ENCODE measurements at regions not wholly inside any gene's neighbourhood (a gene's known extent, or its start where the extent isn't known, plus 50 kb on each side); places are given as distances from the start of the nearest gene placed in this dataset.
"Not testable (repeated sequence)": the region's sequence is repeated elsewhere in the genome, so short reads cannot be mapped to it uniquely, and the experiment has no call there.

- DNase-seq: no peak
These were observed 1218.9 kb downstream of the DSC3 start for GRCh38 chr18:29823671-29824070.

DNA sequence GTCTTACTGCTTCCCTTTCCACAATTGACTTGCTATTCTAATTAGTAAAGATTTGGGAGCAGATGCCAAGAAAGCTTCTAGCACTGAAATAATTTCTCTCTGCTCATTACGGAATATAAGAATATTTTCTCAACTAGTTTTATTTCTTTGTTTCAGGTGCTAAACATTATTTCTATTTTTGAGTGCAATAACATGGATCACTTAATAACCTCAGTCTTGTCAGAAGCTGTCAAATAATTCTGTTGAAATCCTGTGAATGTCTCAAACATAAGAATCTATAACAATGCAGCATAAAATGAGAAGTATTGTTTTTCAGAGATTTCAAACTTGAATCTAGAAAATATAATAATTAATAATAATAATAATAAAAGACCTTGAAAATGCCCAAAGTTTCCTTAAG is 1221.0 kb downstream of the DSC3 start:
- DNase-seq: no peak

GRCh38 chr18:29811519-29811918 is 1231.0 kb downstream of the DSC3 start:
- no peak for DNase-seq

DNA sequence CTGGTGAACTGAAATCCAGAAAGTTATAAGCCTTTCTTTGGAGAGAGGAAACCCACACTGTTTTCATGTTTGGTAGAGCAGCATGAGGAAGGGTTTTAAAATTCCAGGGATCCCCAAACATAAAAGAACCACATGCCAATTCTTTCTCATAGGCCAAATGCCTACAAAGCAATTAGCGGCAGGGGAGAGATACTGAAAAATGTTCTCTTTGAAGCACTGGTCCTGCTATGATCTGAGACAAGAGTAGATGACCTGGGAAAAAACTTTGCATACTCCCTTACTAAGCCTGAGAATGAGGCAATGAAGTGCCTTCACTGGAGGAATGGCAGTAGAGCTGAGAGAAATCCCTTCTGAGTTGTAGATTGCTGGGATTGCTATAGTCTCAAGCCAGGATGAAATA is 1261.7 kb downstream of the DSC3 start:
- no peak for DNase-seq

DNA sequence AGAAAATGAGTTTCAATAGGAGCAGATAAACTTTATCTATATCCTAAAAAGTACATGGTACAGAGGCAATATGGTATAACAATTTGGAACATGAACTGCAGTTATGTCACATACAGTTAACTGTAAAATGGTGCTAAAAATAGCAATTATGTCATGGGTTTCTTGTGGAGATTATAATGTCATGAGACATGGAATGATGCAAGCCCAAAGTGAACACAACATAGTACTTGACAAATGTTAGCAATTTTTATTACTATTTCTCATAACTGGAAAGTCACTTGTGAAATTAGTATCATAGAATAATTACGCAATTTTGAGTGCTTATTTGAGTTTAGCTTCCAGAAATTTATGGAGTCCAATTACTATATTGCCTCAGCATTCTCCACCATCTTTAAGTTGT is 1263.4 kb downstream of the DSC3 start:
- no peak for DNase-seq

DNA sequence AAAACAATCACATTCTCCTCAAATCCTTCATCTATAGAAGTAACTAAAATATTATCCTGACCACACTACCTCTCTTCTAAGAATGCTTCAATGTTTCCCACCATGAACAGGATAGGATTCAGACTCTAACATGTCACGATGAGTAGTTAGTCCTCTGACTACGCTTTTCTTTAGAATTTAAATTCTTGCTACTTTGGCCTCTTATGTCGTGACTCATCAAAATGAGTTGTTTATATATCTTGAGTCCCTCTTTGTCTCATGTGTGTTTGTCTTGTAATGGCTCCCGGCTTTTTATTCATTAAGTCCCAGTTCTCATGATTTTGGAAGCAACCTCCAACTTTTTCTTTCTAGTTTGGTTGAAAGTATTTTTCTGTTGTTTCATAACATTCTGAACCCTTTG is 1289.2 kb downstream of the DSC3 start:
- DNase-seq: no peak

DNA sequence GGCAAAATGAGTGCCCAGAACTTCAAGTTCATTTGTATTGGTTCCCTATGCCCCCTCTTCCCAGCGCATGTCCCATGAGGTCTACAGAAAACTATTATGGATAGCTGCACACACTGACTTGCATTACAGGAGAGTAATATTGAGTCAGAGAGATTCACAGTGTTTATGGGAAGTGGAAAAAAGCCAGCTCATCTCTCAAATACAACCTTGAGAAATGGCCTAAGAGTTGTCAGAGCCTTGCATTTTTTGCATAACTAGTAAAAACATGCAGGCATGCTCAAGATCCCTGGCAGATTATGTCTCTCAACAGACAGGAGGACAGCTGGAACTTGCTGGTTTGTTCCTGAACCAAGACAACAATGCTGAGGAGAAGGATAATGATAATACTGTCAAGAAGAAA is 1292.8 kb downstream of the DSC3 start:
- no peak for DNase-seq

DNA sequence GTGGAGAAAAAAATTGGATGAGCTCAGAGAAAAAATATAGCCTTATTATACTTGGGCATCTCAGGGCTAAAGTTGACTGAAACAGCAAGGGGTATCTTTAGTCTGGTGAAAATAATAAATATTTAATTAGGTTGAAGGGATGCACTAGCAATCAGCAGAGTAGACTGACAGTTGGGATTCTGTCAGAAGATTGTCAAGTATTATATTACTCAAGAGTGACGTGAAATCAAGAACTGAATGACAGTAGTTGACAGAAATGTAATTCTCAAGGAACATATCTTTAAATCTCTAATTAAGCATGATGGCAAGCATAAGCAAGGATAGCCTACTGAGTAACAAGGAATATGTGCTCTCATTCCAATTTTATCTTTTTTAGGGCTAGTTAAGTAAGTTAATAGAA is 1301.1 kb downstream of the DSC3 start:
- no peak for DNase-seq

GRCh38 chr18:29737620-29738019 is 1304.9 kb downstream of the DSC3 start:
- no peak for DNase-seq

- no peak for DNase-seq
These were observed 1305.4 kb downstream of the DSC3 start for GRCh38 chr18:29737190-29737589.

GRCh38 chr18:29730073-29730472 is 1312.5 kb downstream of the DSC3 start:
- no peak for DNase-seq

GRCh38 chr18:29726646-29727045 is 1315.9 kb downstream of the DSC3 start:
- no peak for DNase-seq

DNA sequence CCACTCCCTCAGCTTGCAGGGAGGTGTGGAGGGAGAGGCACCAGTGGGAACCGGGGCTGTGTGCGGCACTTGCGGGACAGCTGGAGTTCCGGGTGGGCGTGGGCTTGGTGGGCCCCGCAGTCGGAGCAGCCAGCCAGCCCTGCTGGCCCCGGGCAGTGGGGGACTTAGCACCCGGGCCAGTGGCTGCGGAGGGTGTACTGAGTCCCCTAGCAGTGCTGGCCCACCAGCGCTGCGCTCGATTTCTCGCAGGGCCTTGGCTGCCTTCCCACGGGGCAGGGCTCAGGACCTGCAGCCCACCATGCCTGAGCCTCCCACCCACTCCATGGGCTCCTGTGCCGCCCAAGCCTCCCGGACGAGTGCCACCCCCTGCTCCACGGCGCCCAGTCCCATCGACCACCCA is 1319.1 kb downstream of the DSC3 start:
- not testable (repeated sequence) for DNase-seq

DNA sequence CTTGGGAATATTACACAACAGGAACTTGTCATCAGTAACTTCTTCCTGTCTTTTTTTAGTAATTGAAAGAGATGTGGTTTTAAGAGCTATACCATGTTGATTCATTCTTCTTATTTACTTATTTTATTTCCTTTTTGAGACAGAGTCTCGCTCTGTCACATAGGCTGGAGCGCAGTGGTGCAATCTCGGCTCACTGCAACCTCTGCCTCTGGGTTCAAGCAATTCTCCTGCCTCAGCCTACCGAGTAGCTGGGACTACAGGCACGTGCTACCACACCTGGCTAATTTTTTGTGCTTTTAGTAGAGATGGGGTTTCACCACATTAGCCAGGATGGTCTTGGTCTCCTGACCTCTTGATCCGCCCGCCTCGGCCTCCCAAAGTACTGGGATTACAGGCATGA is 1326.6 kb downstream of the DSC3 start:
- DNase-seq: not testable (repeated sequence)

- DNase-seq: no peak
These were observed 1329.8 kb downstream of the DSC3 start for GRCh38 chr18:29712785-29713184.

- no peak for DNase-seq
These were observed 1330.6 kb downstream of the DSC3 start for GRCh38 chr18:29711932-29712331.

GRCh38 chr18:29693334-29693733 is 1349.2 kb downstream of the DSC3 start:
- no peak for DNase-seq

DNA sequence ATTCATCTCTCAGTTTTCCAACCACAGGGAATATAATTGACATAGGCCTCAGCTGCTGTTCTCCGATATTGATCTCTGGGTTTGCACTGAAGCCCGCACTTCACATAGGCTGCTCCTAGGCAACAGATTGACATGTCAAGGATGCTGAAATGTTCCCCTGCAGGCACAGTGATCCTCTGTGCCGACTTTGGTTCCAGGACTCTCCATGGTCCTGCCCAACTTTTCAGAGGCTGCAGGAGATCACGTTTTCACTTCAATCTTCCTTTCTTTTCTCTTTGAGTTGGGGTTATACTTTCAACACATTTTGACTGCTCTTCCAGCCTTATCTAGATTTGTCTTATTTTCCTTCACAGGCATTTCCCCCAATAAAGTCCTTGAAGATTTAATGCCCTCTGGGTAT is 1361.0 kb downstream of the DSC3 start:
- DNase-seq: no peak

- DNase-seq: no peak
These were observed 1378.1 kb downstream of the DSC3 start for GRCh38 chr18:29664278-29665036.

GRCh38 chr18:29661924-29662323 is 1380.6 kb downstream of the DSC3 start:
- DNase-seq: peak; percentile 17

GRCh38 chr18:29660777-29661176 is 1381.8 kb downstream of the DSC3 start:
- no peak for DNase-seq

- no peak for DNase-seq
These were observed 1388.8 kb downstream of the DSC3 start for GRCh38 chr18:29653671-29654215.

- DNase-seq: no peak
These were observed 1389.7 kb downstream of the DSC3 start for GRCh38 chr18:29652797-29653196.

GRCh38 chr18:29651122-29651680 is 1391.3 kb downstream of the DSC3 start:
- DNase-seq: no peak

DNA sequence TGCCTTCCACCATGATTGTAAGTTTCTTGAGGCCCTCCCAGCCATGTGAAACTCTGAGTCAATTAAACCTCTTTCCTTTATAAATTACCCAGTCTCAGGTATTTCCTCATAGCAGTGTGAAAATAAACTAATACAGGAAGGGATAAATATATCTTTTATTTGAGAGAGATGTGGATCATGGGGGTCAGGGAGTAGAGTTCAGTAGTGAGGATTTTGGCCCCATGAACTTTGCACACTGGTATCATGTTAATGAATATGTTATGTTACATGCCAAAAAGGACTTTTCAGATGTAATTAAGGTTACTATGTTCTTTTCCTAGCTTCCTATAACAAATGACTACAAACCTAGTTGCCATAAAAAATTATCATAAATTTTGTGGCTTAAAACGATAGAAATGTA is 1393.7 kb downstream of the DSC3 start:
- DNase-seq: no peak
